HCT116 (cell line): ENCODE measurements at regions not wholly inside any gene's neighbourhood (a gene's known extent, or its start where the extent isn't known, plus 50 kb on each side); places are given as distances from the start of the nearest gene placed in this dataset.

Experiments used
- EZH2phosphoT487 ChIP-seq: fragments of 200-600 bp; IDR thresholded peaks from 2 replicates; pipeline ENCODE4 v1.6.1; 2018; ENCODE audit warnings: antibody characterized with exemption, borderline replicate concordance
- JUND ChIP-seq: IDR thresholded peaks from 2 replicates; pipeline ENCODE4 v1.6.1; 2012
- POLR2AphosphoS5 ChIP-seq: IDR thresholded peaks from 2 replicates; pipeline ENCODE4 v1.6.1; 2011; ENCODE audit warnings: mild to moderate bottlenecking, low read depth, low read length, moderate library complexity
- RAD21 ChIP-seq: IDR thresholded peaks from 2 replicates; pipeline ENCODE4 v1.6.1; 2012; ENCODE audit warnings: low read depth, mild to moderate bottlenecking
- SIN3A ChIP-seq: IDR thresholded peaks from 2 replicates; pipeline ENCODE4 v1.6.1; 2012; ENCODE audit warnings: low read depth
- SP1 ChIP-seq: IDR thresholded peaks from 2 replicates; pipeline ENCODE4 v1.6.1; 2012; ENCODE audit warnings: low read depth
- ZNF274 ChIP-seq: fragments of 200-500 bp; sonication (Bioruptor generic); IDR thresholded peaks from 2 replicates; pipeline ENCODE4 v1.6.1; 2014; ENCODE audit warnings: mild to moderate bottlenecking, low read depth, low read length, inconsistent platforms
- TF ChIP-seq, protein P1 (sequence below), 3 experiments: fragments of 200-600 bp in 1 of 3; sonication (generic) in 1 of 3; IDR thresholded peaks in 2 of 3; conservative IDR thresholded peaks in 1 of 3; 2 replicates each; pipeline ENCODE4 v1.5.1; 2012 to 2017; ENCODE audit warnings: low read depth in 2 of 3, low read length in 2 of 3, antibody characterized with exemption in 1 of 3, borderline replicate concordance in 1 of 3, control low read depth in 1 of 3, mild to moderate bottlenecking in 1 of 3, mixed read lengths in 1 of 3, mixed run types in 1 of 3, moderate library complexity in 1 of 3; ENCODE audit not compliant: insufficient read depth in 1 of 3

DNA sequence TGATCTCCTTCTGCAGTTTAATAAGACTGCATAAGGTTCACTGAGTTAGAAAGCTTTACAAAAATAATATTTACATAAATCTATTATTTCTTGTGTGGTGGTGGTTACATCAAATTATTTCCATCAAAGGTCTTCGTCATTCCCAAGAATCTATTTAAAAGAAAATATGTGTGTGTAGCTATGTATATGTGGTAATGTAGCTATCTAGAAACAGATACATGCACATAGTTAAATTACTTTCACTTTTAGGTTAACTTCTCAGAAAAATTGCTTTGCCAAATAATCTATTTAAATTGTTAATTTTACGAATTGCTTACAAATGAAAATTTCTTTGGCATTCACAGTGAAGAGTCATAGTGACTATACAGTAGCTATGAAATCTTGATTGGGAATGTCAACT, 633.2 kb downstream of the DMRTA1 start:
- TF ChIP-seq SIN3A, result no peak
- no peak for TF ChIP-seq JUND
- TF ChIP-seq, protein P1, sequence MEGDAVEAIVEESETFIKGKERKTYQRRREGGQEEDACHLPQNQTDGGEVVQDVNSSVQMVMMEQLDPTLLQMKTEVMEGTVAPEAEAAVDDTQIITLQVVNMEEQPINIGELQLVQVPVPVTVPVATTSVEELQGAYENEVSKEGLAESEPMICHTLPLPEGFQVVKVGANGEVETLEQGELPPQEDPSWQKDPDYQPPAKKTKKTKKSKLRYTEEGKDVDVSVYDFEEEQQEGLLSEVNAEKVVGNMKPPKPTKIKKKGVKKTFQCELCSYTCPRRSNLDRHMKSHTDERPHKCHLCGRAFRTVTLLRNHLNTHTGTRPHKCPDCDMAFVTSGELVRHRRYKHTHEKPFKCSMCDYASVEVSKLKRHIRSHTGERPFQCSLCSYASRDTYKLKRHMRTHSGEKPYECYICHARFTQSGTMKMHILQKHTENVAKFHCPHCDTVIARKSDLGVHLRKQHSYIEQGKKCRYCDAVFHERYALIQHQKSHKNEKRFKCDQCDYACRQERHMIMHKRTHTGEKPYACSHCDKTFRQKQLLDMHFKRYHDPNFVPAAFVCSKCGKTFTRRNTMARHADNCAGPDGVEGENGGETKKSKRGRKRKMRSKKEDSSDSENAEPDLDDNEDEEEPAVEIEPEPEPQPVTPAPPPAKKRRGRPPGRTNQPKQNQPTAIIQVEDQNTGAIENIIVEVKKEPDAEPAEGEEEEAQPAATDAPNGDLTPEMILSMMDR (IDR thresholded peaks at IDR 0.05 in 2 of 3, conservative IDR thresholded peaks at IDR 0.05 in 1 of 3; ENCODE audit: borderline replicate concordance in 1 of 3, insufficient read depth in 1 of 3, low read depth in 2 of 3, low read length in 2 of 3), result no peak
- TF ChIP-seq ZNF274, result no peak
- no peak for TF ChIP-seq SP1
- no peak for TF ChIP-seq EZH2phosphoT487
- no peak for TF ChIP-seq POLR2AphosphoS5
- no peak for TF ChIP-seq RAD21
